Stimulated activated CD4-positive, alpha-beta T cell treated with anti-CD3 and anti-CD28 coated beads, Interleukin-15, amount 100 ng/mL, for 48 hours (primary cell): ENCODE measurements at regions not wholly inside any gene's neighbourhood (a gene's known extent, or its start where the extent isn't known, plus 50 kb on each side); places are given as distances from the start of the nearest gene placed in this dataset.
"Not testable (repeated sequence)": the region's sequence is repeated elsewhere in the genome, so short reads cannot be mapped to it uniquely, and the experiment has no call there.

ENCODE experiments used
- DNase-seq, 2 donors: peaks; one replicate each; pipeline ENCODE4 v3.0.0-alpha.2; 2020; ENCODE audit warnings: low read depth in 2 of 2

- no peak for DNase-seq
Measured at GRCh38 chr11:127971448-127971847, 615.9 kb downstream of the ETS1 start.

- no peak for DNase-seq
Measured at GRCh38 chr11:127966821-127967220, 620.5 kb downstream of the ETS1 start.

GRCh38 chr11:127965939-127966668, 621.3 kb downstream of the ETS1 start:
- DNase-seq, result no peak

- no peak for DNase-seq
Measured at GRCh38 chr11:127962416-127962815, 624.9 kb downstream of the ETS1 start.

GRCh38 chr11:127950162-127950561, 637.2 kb downstream of the ETS1 start:
- DNase-seq, result no peak

GRCh38 chr11:127943763-127944162, 643.6 kb downstream of the ETS1 start:
- no peak for DNase-seq

GRCh38 chr11:127943152-127943551, 644.2 kb downstream of the ETS1 start:
- DNase-seq, result no peak

- not testable (repeated sequence) for DNase-seq
Measured at GRCh38 chr11:127941554-127941953, 645.8 kb downstream of the ETS1 start.

GRCh38 chr11:127939000-127939399, 648.4 kb downstream of the ETS1 start:
- no peak for DNase-seq

- no peak for DNase-seq
Measured at GRCh38 chr11:127935081-127935480, 652.3 kb downstream of the ETS1 start.

GRCh38 chr11:127933961-127934360, 653.4 kb downstream of the ETS1 start:
- not testable (repeated sequence) for DNase-seq

GRCh38 chr11:127931803-127932202, 655.6 kb downstream of the ETS1 start:
- DNase-seq, result no peak

- DNase-seq, result no peak
Measured at GRCh38 chr11:127926721-127927120, 660.6 kb downstream of the ETS1 start.

GRCh38 chr11:127925475-127925874, 661.9 kb downstream of the ETS1 start:
- DNase-seq, result no peak

- no peak for DNase-seq
Measured at GRCh38 chr11:127919206-127920000, 668.0 kb downstream of the ETS1 start.

- DNase-seq, result no peak
Measured at GRCh38 chr11:127902382-127902781, 685.0 kb downstream of the ETS1 start.

- no peak for DNase-seq
Measured at GRCh38 chr11:127898422-127899365, 688.7 kb downstream of the ETS1 start.

- DNase-seq, result no peak
Measured at GRCh38 chr11:127895776-127896175, 691.6 kb downstream of the ETS1 start.

GRCh38 chr11:127894316-127894715, 693.0 kb downstream of the ETS1 start:
- no peak for DNase-seq

- DNase-seq, result no peak
Measured at GRCh38 chr11:127890030-127890615, 697.2 kb downstream of the ETS1 start.

GRCh38 chr11:127888386-127888785, 699.0 kb downstream of the ETS1 start:
- no peak for DNase-seq

- no peak for DNase-seq
Measured at GRCh38 chr11:127875131-127875530, 712.2 kb downstream of the ETS1 start.
